ENCODE measurements at regions not wholly inside any gene's neighbourhood (a gene's known extent, or its start where the extent isn't known, plus 50 kb on each side); places are given as distances from the start of the nearest gene placed in this dataset.

DNA sequence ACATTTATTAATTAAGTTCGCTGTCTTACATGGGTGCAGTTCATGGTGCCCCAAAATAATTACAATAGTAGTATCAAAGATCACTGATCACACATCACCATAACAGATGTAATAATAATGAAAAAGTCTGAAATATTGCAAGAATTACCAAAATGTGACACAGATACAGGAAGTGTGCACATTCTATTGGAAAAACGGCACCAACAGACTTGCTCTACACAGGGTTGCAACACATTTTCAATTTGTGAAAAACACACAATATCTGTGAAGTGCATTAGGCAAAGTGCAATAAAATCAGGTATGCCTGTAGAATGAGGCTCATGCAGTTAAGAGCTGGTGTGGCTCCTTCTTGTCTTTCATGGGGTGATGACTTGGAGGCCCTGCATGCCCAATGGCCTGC is 265.8 kb downstream of the RPLP1 start:
- Histone ChIP-seq H3K27ac (no peak overlapping the region), H3K4me1 (replicated peaks) (no peaks in the 10 kb centered on the region), H3K9me3 (no peaks in the 10 kb centered on the region), H3K36me3 (no peaks in the 10 kb centered on the region), H3K4me3 (no peak overlapping the region), H3K27me3 (replicated peaks; ENCODE audit: insufficient read depth) (no peaks in the 10 kb centered on the region)
- DNase-seq (ENCODE audit: low spot score) = no peak
- intact Hi-C loops (cut with DNase I) = loop anchor here (10.0 kb wide), 1 partner anchor 756 kb away; no protein-coding TSS in a partner anchor
- TF ChIP-seq POLR2AphosphoS5 (IDR thresholded peaks at IDR 0.05) (no peak), POLR2A (IDR thresholded peaks at IDR 0.05) (no peak)
- TF ChIP-seq, protein P1, sequence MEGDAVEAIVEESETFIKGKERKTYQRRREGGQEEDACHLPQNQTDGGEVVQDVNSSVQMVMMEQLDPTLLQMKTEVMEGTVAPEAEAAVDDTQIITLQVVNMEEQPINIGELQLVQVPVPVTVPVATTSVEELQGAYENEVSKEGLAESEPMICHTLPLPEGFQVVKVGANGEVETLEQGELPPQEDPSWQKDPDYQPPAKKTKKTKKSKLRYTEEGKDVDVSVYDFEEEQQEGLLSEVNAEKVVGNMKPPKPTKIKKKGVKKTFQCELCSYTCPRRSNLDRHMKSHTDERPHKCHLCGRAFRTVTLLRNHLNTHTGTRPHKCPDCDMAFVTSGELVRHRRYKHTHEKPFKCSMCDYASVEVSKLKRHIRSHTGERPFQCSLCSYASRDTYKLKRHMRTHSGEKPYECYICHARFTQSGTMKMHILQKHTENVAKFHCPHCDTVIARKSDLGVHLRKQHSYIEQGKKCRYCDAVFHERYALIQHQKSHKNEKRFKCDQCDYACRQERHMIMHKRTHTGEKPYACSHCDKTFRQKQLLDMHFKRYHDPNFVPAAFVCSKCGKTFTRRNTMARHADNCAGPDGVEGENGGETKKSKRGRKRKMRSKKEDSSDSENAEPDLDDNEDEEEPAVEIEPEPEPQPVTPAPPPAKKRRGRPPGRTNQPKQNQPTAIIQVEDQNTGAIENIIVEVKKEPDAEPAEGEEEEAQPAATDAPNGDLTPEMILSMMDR (IDR thresholded peaks at IDR 0.05) = no peak
- WGBS = 93% methylated on average over 2 of the region's 2 CpGs

GRCh38 chr15:69718916-69719315 is 266.3 kb downstream of the RPLP1 start:
- intact Hi-C loops (cut with DNase I) = loop anchor here (10.0 kb wide), 1 partner anchor 756 kb away; no protein-coding TSS in a partner anchor
- DNase-seq (ENCODE audit: low spot score) = no peak
- no peak overlapping the region for H3K4me3 ChIP-seq
- H3K36me3 ChIP-seq = no peaks in the 10 kb centered on the region
- TF ChIP-seq, protein P1 (IDR thresholded peaks at IDR 0.05) = no peak
- no peak for TF ChIP-seq POLR2A (IDR thresholded peaks at IDR 0.05)
- no peak for TF ChIP-seq POLR2AphosphoS5 (IDR thresholded peaks at IDR 0.05)
- H3K4me1 ChIP-seq (replicated peaks) = no peaks in the 10 kb centered on the region
- no peak overlapping the region for H3K27ac ChIP-seq
- H3K27me3 ChIP-seq (replicated peaks; ENCODE audit: insufficient read depth) = no peaks in the 10 kb centered on the region
- WGBS = 47% methylated on average over 4 of the region's 4 CpGs
- H3K9me3 ChIP-seq = no peaks in the 10 kb centered on the region

DNA sequence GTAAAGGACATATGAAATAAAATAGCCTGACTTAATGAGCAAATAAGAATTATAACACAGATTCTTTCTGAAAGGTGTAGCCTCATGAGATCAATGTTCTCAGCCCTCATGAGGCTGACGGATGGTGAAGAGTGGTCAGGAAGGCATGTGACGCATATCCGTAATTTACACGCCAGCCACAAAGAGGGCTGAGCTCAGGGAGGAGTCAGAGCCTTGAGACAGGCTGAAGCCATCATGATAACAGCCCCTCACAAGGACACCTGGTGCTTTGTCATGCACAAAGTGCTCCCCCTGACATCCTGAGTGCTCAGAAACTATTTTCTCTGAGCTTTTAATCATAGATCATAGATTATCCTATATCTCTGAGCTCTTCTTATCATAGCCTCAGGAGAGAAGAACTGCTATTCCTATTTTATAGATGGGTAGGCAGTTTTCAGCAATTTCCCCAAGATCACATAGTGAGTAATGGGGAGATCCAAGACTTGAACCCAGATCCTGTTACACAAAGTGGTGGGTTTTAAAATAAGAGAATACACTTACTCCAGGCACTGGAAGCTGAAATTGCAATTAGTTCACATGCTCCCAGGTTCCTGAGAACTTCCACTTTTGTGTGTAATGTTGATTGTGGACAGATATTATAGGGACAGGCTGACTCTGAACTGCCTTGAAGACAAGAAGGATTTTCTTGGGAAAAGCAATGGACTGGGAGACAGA is 267.1 kb downstream of the RPLP1 start:
- TF ChIP-seq, protein P1 (IDR thresholded peaks at IDR 0.05) = no peak
- no peak for TF ChIP-seq POLR2A (IDR thresholded peaks at IDR 0.05)
- TF ChIP-seq POLR2AphosphoS5 (IDR thresholded peaks at IDR 0.05) = no peak
- no peak overlapping the region for H3K27ac ChIP-seq
- no peaks in the 10 kb centered on the region for H3K9me3 ChIP-seq
- H3K4me1 ChIP-seq (replicated peaks) = no peaks in the 10 kb centered on the region
- intact Hi-C loops (cut with DNase I) = loop anchor here (10.0 kb wide), 1 partner anchor 755 kb away; no protein-coding TSS in a partner anchor
- DNase-seq (ENCODE audit: low spot score) = no peak
- H3K36me3 ChIP-seq = no peaks in the 10 kb centered on the region
- H3K4me3 ChIP-seq = no peak overlapping the region
- H3K27me3 ChIP-seq (replicated peaks; ENCODE audit: insufficient read depth) = no peaks in the 10 kb centered on the region
- WGBS = 82% methylated on average over 4 of the region's 4 CpGs

DNA sequence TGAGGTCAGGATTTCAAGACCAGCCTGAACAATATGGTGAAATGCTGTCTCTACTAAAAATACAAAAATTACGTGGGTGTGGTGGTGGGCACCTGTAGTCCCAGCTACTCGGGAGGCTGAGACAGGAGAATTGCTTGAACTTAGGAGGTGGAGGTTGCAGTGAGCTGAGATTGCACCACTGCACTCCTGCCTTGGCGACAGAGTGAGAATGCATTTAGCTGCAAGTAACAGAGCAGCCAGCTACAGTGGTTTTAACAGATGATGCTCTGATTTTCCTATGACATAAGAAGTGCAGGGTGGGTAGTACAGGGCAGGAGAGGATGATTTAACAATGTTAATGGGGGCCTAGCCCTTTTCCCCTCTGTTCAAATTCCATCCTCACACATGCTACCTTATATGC is 267.9 kb downstream of the RPLP1 start:
- intact Hi-C loops (cut with DNase I) = no loop called here
- Histone ChIP-seq H3K4me3 (no peak overlapping the region), H3K27me3 (replicated peaks; ENCODE audit: insufficient read depth) (no peaks in the 10 kb centered on the region), H3K4me1 (replicated peaks) (no peaks in the 10 kb centered on the region), H3K27ac (no peak overlapping the region), H3K36me3 (no peaks in the 10 kb centered on the region), H3K9me3 (no peaks in the 10 kb centered on the region)
- no peak for DNase-seq (ENCODE audit: low spot score)
- no peak for TF ChIP-seq POLR2A (IDR thresholded peaks at IDR 0.05)
- TF ChIP-seq, protein P1 (IDR thresholded peaks at IDR 0.05) = no peak
- no peak for TF ChIP-seq POLR2AphosphoS5 (IDR thresholded peaks at IDR 0.05)
- WGBS = 93% methylated on average over 3 of the region's 3 CpGs

- TF ChIP-seq POLR2AphosphoS5 (IDR thresholded peaks at IDR 0.05) = no peak
- TF ChIP-seq, protein P1 (IDR thresholded peaks at IDR 0.05) = no peak
- TF ChIP-seq POLR2A (IDR thresholded peaks at IDR 0.05) = no peak
- Histone ChIP-seq H3K27me3 (replicated peaks; ENCODE audit: insufficient read depth) (no peaks in the 10 kb centered on the region), H3K9me3 (no peaks in the 10 kb centered on the region), H3K4me1 (replicated peaks) (no peaks in the 10 kb centered on the region), H3K36me3 (no peaks in the 10 kb centered on the region), H3K27ac (no peak overlapping the region), H3K4me3 (no peak overlapping the region)
- no peak for DNase-seq (ENCODE audit: low spot score)
- 97% methylated on average over 5 of the region's 5 CpGs for WGBS
- intact Hi-C loops (cut with DNase I) = no loop called here
Observed at GRCh38 chr15:69722924-69723323, 270.3 kb downstream of the RPLP1 start.

All from prostate gland (tissue), 2 donors.